SIG-M5 treated with dmso at 0.1 percent for 504 hours (cell line): ENCODE measurements at regions not wholly inside any gene's neighbourhood (a gene's known extent, or its start where the extent isn't known, plus 50 kb on each side); places are given as distances from the start of the nearest gene placed in this dataset.
A peak's percentile ranks its signal among the peaks of the same experiment; 100 is the strongest.
"Not testable (repeated sequence)": the region's sequence is repeated elsewhere in the genome, so short reads cannot be mapped to it uniquely, and the experiment has no call there.

Source experiments
- DNase-seq: peaks from one replicate; lab custom pipeline; 2025; ENCODE audit not compliant: unreplicated experiment; lab: John Stamatoyannopoulos, UW

DNA sequence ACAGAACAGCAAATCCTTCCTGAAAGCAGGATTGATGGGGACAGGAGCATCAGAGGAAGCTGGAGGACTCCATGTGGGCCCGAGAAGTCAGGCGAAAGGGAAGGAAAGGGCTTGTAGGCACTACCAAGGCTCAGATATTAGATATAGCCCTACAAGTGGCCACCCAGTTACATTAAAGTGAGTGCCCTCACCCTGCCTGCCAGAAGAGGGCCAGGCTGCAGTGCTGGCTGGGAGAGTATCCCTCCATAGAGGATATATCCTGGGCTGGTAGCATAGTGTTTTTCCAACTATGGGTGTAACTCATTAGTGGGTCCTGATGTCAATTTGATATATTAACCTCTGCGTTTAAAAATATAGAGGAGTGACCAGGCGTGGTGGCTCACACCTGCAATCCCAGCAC is 285.2 kb downstream of the MYCN start:
- no peak for DNase-seq

DNA sequence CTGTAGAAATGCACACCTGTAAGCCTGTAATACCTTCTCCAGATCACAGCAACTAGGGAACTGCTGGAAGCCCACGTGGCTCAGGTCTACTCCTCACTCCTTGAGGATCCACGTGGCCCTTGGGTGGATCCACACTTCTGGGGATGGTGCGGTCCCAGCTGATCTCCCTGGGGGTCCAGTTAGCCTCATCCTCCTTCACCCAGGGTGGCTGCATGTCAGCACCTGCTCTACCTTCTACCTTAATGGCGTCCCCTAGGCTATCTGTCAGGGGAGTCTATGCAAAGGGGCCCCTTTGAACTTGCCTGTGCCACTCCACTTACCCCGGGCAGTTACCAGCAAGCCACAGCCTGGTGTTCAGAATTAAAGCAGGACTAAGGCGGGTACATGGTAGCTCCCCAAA is 284.7 kb downstream of the MYCN start:
- DNase-seq: no peak

DNA sequence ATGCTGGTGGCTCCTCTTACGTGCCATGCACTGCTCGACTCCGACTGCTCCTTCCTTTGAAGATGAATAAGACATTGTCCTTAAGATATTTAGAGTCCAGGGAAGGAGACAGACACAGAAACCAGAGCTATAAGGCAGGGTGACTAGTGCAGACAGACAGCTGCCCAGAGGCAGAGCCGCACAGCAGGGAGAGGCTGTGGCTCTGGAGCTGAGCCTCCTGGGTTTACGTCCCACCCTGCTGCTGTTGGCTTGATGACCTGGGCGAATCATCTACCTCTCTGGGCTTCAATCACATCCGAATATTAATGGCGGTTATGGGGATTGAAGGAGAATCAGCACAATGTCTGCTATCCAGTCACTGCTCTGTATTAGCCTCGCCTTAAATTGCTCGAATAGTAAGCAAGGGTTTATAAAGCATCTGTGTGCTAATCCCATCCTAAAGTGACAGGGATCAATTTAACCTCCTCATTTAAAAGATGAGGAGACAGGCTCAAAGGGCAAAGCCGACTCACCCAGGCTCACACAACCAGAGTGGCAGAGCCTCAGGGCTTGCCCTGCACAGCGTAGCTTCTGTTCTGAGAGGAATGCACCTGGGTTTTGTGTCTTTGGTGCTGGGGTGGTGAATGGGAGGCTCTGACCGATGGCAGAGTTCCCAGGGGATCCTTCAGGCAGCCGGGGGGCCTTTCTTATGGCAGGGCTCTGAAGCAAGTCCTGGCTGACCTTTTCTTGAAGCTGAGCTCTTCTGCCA is 284.1 kb downstream of the MYCN start:
- DNase-seq: no peak

DNA sequence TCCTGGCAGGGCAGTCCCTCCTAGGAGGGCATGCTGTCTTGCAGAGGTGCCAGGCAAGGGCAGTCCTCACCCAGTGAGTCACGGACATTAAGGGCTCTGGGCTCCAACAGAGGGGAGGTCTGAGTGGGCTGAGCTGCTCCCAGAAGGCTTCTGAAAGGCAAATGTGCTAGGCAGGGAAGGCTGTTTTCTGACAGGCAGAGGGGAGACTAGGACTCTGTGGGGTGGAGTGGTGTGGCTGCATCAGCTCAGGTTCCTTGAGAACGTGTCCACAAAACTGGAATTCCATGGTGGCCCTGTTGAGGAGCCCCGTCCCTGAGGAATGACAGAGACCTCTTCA is 283.5 kb downstream of the MYCN start:
- no peak for DNase-seq

DNA sequence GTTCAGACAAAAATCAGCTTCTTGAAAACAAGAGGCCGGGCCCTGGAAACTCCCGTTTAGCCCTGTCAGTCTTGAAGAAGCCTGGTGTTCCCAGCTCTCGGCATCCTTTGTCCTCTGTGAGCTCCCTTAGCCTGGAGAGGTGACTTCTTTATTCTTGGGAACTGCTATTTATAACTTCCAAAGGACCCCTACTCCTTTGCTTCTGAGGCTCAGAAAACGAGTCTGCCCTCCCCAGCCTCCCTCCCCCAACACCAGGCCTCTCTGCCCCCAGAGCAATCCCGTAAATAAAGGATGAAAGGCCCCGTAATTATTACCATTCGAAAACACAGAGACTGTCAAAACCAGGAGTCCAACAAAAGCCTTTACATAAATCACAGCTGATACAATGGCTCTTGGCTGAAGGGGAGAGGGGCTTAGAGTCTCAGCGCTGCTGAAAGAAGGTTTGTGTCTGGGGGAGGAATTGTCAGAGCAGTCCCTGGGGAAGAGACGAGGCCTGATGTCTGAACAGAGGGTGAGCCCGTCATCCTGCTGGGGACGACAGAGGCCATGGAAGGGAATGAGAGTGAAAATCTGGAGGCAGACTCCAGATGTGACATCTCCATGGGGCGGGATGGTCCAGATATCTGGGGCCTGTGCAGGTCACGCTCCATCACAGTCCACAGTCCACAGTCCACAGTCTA is 283.0 kb downstream of the MYCN start:
- DNase-seq: no peak

DNA sequence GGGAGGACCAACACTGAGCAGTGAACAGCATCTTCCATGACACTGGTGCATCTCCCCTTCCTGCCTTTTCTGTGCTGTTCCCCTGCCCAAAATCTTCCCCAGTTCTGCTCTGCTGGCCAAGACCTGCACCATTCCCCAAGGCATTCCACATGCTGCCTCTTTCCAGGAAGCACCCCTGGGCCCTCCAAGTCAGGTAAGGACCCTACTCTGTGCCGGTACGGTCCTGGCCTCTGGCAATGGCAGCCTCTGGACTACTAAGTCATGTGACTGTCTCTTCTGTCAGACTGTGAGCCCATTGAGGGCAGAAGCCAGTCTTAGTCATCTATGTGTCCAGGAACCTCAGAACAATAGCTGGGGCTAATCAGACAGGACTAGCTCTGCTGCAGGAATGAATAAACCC is 282.0 kb downstream of the MYCN start:
- no peak for DNase-seq

DNA sequence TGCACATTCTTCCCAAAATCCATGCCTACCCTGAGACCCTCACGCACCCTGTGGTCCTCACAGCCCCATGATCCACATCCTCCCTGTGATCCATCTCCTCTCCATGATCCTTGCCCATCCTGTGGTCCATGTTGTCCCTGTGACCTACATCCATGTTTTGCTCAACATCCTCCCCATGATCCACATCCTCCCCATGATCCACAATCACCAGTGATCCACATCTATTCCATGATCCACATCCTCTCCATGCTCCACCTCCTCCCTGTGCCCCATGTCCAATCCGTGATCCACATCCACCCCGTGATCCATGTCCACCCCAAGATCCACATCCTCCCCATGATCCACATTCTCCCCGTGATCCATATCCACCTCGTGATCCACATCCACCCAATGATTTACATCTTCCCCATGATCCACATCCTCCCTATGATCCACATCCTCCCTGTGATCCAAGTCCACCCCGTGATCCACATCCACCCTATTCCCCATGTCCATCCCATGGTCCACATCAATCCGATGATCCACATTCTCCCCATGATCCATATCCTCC is 281.2 kb downstream of the MYCN start:
- DNase-seq: no peak

DNA sequence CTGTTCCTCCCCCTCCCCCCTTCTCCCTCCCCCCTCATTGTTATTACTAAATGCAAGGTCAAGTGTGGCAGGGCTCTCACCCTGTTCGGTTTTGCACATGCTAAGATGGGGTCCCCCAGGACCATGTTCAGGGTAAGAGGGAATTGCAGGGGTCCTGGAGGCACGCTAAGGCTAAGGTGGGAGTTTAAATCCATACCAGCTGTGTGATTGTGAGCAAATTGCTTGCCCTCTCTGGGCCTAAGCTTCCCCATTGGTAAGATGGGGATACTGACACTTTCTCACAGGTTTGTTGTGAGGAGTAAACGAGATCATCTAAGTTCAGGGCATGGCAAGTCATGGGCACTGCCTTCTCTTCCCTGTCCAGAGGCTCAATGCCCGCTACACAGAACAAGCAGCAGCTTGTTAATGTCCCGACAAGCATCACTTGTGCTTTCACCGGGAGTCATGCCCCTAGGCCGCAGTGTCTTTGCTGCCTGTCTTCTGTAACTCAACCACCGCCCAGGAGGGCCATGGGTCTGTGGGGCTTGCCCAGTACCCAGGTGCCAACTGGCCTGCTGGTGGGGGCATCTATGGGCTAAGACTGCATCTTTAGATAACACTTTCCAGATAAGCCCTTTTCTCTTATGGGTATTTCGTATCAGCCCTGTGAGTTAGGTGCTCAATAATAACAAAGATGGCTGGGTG is 279.1 kb downstream of the MYCN start:
- no peak for DNase-seq

DNA sequence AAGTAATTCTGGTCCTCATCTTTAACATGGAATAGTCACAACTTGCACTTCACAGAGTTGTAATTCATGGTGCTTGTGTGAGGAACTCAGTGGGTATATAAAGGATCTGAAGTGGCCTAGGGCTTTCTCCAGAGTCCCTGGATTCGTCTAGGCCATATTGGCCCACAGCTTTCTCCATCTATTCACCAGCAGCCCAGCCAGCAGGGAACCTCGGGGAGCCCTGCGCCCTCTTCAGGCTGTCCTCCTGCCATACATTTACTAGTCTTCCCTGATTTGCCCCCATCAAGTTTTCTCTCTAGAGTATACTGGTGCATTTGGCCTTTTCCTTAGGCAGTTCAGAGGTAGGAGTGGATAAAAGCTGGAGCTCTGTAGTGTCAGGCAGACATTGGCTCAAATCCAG is 278.3 kb downstream of the MYCN start:
- DNase-seq: peak; percentile 10

DNA sequence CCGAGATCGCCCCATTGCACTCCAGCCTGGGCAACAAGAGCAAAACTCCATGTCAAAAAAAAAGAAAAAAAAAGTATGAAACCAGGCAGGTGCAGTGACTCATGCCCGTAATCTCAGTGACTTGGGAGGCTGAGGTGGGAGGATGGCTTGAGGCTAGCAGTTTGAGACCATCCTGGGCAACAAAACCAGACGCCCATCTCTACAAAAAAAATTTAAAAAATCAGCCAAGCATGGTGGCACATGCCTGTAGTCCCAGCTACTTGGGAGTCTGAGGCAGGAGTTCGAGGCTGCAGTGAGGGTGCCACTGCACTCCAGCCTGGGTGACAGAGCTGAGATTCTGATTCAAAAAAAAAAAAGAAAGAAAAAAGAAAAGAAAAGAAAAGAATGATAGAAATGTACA is 277.8 kb downstream of the MYCN start:
- no peak for DNase-seq

DNA sequence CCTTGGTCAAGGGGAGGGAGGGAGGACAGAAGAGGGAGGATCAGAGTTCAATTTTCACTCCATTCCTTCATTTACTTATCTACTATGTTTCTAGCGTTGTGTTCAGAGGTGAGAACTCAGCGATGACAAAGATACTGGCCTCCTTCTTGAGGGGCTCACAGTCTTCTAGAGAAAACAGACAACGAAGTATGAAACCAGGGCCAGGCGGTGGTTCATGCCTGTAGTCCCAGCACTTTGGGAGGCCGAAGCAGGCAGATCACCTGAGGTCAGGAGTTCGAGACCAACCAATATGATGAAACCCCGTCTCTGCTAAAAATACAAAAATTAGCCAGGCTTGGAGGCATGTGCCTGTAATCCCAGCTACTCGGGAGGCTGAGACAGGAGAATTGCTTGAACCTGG is 277.4 kb downstream of the MYCN start:
- not testable (repeated sequence) for DNase-seq

DNA sequence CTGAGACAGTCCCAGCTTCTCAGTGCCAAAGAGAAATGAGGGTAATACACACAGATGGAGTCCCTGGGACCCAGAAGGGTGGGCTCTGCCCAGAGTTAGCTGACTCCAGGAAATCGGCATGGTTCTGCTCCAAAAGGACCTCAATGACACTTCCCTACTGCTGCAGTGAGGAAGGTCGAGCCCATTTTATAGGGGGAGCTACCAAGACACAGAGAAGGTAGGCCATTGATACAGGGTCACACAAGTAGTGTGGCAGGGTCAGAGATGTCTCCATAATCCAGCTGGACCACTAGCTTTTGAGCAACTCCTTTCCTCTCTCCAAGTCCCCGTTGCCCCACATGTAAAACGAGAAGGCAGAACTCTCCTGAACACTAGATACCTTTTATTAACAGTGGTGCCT is 276.9 kb downstream of the MYCN start:
- DNase-seq: no peak

DNA sequence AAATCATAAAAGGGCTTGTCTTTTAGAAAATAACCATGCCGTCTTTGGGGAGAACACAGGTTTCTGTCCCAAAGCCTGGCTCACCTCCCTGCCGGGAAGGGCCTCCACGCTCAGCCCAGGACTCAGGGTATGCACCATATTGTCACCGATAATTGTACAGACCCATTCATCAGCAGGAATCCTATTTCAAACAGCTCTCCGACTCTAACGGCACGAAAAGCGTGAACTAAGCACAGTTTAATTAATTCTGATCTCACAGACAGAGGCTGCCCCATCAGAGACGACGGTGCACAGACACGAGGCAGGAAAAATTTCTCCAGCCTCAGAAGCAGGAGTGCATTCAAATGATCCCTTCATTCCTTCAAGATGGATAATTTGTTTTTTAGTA is 276.2 kb downstream of the MYCN start:
- DNase-seq: no peak

DNA sequence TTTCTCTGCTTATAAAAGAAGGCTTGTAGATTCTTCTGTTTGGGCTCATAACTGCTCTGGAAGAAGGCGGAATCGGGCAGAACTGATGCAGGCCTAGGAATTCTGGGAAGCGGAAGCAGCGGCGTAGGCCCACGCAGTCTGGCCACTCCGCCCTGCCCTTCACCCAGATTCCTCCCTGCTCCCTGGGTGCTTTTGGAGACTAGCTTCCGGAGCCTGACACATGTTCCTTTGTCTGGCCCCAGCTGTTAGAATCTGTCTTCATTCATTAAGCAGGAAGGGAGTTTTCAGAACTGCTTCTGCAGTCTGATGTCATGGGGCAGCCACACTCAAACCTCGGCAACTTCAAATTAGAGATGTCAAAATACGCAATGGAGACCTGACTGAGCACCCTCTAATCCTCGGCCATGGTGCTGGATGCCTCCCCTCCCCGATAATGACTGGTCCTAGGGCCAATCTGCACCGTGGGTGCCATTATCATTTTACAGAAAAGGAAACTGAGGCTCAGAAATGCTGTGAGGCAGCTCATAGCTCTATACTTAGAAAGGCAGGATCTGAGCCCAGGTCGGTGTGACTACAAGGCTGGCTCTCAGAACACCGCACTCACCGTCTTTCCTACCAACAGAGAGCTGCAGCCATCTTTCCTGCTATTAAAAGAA is 275.7 kb downstream of the MYCN start:
- DNase-seq: no peak

DNA sequence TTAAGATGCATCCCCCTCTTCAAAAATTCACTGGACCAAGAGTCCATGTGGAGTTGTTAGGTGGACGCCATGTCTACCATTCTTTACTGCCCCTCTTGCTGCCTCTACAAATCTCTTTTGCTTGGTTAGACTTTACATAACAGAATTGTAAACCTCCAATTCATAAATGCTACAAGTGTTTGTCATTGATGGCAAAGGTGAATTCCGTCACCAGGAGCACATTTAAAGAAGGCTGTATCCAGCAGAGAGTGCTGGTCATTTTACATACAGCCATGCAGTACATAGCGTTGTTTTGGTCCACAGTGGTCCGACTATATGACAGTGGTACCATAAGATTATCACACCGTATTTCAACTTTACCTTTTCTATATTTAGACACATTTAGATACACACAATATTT is 274.5 kb downstream of the MYCN start:
- no peak for DNase-seq

DNA sequence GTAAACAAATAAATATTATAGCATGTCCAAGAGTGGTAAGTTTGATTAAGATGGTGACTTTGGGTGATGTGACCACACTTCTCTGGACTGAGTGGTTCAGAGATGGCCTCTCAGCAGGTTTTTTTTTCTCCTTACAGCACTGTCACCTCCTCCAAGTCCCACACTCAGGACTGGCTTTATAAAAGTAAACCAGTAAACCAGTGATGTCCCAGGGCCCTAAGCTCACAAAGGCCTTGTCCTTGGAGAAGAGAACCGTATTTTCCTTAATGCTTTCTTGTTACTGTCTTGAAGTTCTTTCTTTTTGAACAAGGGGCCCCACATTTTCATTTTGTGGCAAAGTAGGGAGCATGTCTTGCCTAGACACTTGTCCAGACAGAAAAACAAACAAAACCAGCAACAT is 274.0 kb downstream of the MYCN start:
- DNase-seq: no peak

DNA sequence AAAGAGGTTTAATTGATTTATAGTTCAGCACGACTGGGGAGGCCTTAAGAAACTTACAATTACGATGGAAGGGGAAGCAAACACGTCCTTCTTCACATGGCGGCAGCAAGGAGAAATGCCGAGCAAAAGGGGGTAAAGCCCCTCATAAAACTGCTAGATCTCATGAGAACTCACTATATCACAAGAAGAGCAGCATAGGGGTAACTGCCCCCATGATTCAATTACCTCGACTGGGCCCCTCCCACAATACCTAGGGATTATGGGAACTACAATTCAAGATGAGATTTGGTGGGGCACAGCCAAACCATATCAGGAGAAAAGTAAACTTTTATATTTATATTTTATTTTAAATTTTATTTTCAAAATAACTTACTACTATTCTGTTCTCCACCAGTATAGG is 272.0 kb downstream of the MYCN start:
- DNase-seq: no peak

DNA sequence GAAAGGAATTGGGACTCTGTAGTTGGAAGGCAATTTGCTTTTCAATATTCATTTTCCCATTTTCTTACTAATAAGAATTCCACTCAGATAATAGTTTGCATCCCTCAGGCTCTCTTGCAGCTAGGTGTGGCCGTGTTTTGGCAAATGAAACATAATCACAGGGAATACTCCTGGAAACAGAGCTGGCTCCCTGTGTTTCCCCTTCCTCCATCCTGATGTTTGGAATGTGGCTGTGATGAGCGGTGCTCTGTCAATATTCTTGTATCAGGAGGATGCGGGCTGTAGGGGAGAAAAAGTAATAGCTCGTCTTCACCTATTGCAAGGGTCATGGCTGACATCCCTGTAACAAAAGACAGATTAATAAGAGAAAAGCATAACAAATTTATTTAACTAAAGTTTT is 271.0 kb downstream of the MYCN start:
- DNase-seq: no peak

DNA sequence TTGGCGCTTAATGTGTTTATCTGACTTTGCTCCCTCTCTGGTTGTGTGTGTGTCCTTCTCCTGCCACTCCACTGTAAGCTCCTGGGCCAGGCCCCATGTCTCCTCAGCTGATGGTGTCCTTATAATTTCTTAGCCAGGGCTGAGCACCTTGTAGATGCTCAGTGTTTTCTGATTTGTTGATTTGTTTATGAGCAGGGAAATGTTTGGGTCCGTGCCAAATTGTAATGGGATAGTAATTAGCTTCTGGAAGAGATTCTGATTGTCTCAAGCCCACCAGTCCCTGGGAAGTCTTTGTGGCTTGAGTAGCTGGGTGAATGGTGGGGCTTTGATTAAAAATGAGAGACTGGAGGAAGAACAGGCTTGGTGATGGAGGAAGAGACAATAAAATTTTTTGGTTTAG is 270.5 kb downstream of the MYCN start:
- no peak for DNase-seq

DNA sequence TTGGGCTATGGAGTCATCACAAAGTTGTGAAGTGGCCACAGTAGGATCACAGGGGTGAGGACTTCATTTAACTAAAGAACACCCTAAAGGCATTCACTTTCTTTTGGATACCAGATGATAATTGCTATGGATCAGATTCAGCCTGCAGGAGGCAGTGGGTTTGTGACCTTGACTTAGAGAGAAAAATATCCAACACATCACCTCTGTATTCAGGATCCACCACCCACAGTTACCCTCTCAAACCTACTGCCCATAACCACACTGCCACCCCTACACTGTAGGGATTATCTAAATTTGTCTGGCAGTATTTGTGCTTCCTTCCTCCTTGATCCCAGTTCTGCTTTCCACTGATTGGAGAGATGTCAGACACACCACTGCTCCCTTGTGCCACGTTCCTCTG is 269.4 kb downstream of the MYCN start:
- no peak for DNase-seq

DNA sequence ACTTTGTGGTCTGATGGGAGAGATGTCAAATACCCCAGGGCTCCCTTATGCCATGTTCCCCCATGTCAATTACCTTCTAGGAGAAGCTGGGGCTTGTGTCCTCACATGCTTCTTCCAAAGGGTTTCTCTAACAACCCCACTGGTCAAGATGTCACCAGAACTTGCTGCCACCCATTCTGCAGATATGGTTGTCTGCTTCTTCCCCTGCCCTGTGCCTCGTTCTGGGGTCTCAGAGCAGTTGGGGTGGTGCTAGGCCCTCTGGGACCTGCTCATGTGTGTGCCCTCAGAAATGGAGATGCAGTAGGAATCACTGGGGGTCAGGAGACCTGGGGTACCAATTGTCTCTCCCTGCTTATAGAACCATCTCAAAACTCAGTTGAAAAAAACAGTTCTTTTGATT is 268.6 kb downstream of the MYCN start:
- no peak for DNase-seq
